ENCODE measurements at regions not wholly inside any gene's neighbourhood (a gene's known extent, or its start where the extent isn't known, plus 50 kb on each side); places are given as distances from the start of the nearest gene placed in this dataset.

DNA sequence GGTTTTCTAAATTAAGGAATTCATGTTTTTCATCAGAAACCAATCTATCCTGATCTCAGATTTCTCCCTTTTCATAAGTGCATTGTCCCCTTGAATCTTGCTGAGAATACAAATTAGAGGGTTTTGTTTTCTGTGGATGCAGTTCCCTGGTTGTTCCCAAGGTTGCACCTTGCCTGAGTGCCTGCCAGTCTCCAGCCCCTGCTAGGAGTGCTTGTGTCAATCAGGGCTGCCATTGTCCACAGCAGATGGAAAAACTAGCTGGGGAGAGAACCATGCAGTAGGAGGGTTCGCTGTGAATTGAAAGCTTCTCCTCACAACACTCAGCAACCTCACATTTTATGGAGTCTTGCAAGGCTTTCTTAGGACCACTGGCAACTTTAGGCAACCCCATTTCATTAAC lies 210.8 kb upstream of the CTNNB1 start:
- TF ChIP-seq PHF8 (conservative IDR thresholded peaks at IDR 0.05; ENCODE audit: low read depth, low read length) (no peak), FOSL1 (IDR thresholded peaks at IDR 0.05; ENCODE audit: insufficient read depth, low read depth, low read length) (no peak)
- TF ChIP-seq, protein P1, sequence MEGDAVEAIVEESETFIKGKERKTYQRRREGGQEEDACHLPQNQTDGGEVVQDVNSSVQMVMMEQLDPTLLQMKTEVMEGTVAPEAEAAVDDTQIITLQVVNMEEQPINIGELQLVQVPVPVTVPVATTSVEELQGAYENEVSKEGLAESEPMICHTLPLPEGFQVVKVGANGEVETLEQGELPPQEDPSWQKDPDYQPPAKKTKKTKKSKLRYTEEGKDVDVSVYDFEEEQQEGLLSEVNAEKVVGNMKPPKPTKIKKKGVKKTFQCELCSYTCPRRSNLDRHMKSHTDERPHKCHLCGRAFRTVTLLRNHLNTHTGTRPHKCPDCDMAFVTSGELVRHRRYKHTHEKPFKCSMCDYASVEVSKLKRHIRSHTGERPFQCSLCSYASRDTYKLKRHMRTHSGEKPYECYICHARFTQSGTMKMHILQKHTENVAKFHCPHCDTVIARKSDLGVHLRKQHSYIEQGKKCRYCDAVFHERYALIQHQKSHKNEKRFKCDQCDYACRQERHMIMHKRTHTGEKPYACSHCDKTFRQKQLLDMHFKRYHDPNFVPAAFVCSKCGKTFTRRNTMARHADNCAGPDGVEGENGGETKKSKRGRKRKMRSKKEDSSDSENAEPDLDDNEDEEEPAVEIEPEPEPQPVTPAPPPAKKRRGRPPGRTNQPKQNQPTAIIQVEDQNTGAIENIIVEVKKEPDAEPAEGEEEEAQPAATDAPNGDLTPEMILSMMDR (IDR thresholded peaks at IDR 0.05; ENCODE audit: control extremely low read depth in 1 of 3, insufficient read depth in 1 of 3, low read depth in 1 of 3, low read length in 3 of 3): no peak
